IMR-90 (cell line): ENCODE measurements at regions not wholly inside any gene's neighbourhood (a gene's known extent, or its start where the extent isn't known, plus 50 kb on each side); places are given as distances from the start of the nearest gene placed in this dataset.

Experiments used
- ATAC-seq: fragments of 200-7000 bp; cut with Tn5 transposase; 2 replicates; pipeline ENCODE4 v1.9.1; 2020; ENCODE audit warnings: low read depth, mild to moderate bottlenecking, moderate library complexity
- BruUV-seq: library from RNA; stranded (reverse); fragments of 400-500 nt; replicated peaks from 2 replicates; lab custom pipeline; 2021; lab: Mats Ljungman, UMichigan
- CTCF ChIA-PET: fragments of 300-600 bp; formaldehyde crosslinking; extraction: SDS; loops from one replicate; lab custom pipeline; 2021; ENCODE audit warnings: antibody characterized with exemption; lab: Yijun Ruan, JAX
- POLR2A ChIA-PET: fragments of 300-600 bp; sonication (Branson Sonifier 250); formaldehyde crosslinking; loops from one replicate; lab custom pipeline; 2022; ENCODE audit warnings: antibody characterized with exemption; ENCODE audit not compliant: unreplicated experiment; lab: Charles Lee
- DNase-seq: peaks from one replicate; pipeline ENCODE4 v3.0.0; 2013
- H2AFZ ChIP-seq: replicated peaks from 2 replicates; pipeline ENCODE3; 2013; ENCODE audit warnings: low read length, mild to moderate bottlenecking; ENCODE audit not compliant: poor library complexity
- H2AK5ac ChIP-seq: 2 replicates; pipeline ENCODE4 v1.6.1; 2013; ENCODE audit warnings: low read depth, low read length, inconsistent platforms
- H2AK9ac ChIP-seq: replicated peaks from 2 replicates; pipeline ENCODE3; 2013; ENCODE audit warnings: mild to moderate bottlenecking, low read depth, low read length, moderate library complexity; ENCODE audit not compliant: poor library complexity
- H2BK120ac ChIP-seq: 2 replicates; pipeline ENCODE4 v1.6.1; 2013; ENCODE audit warnings: low read depth, low read length, inconsistent platforms
- H2BK15ac ChIP-seq: 3 replicates; pipeline ENCODE4 v1.6.1; 2013; ENCODE audit warnings: low read depth, low read length, inconsistent platforms
- H2BK20ac ChIP-seq: 2 replicates; pipeline ENCODE4 v1.6.1; 2013; ENCODE audit warnings: low read depth, mild to moderate bottlenecking, inconsistent platforms, low read length, moderate library complexity
- H2BK5ac ChIP-seq: 2 replicates; pipeline ENCODE4 v1.6.1; 2013; ENCODE audit warnings: mild to moderate bottlenecking, low read depth, low read length, inconsistent platforms; ENCODE audit not compliant: poor library complexity, severe bottlenecking
- H3K14ac ChIP-seq: replicated peaks from 2 replicates; pipeline ENCODE4 v1.6.1; 2013; ENCODE audit warnings: low read depth, low read length, inconsistent platforms
- H3K18ac ChIP-seq: 2 replicates; pipeline ENCODE4 v1.6.1; 2013; ENCODE audit warnings: low read depth, low read length, control low read depth
- H3K23ac ChIP-seq: 2 replicates; pipeline ENCODE4 v1.6.1; 2013; ENCODE audit warnings: low read depth, low read length, inconsistent platforms
- H3K27ac ChIP-seq: 2 replicates; pipeline ENCODE4 v1.5.1; 2013; ENCODE audit warnings: mild to moderate bottlenecking, control low read depth, low read length; ENCODE audit not compliant: insufficient read depth
- H3K27me3 ChIP-seq: 2 replicates; pipeline ENCODE4 v1.6.1; 2013; ENCODE audit warnings: low read length; ENCODE audit not compliant: control insufficient read depth, insufficient read depth
- H3K36me3 ChIP-seq: 2 replicates; pipeline ENCODE4 v1.6.1; 2013; ENCODE audit warnings: low read length, mixed read lengths; ENCODE audit not compliant: control insufficient read depth, insufficient read depth
- H3K4ac ChIP-seq: 2 replicates; pipeline ENCODE4 v1.6.1; 2013; ENCODE audit warnings: low read depth, low read length, inconsistent platforms
- H3K4me1 ChIP-seq: 2 replicates; pipeline ENCODE4 v1.6.1; 2013; ENCODE audit warnings: low read length, mixed read lengths; ENCODE audit not compliant: control insufficient read depth, insufficient read depth
- H3K4me2 ChIP-seq: 2 replicates; pipeline ENCODE4 v1.6.1; 2013; ENCODE audit warnings: low read depth, mild to moderate bottlenecking, control low read depth, low read length, moderate library complexity
- H3K4me3 ChIP-seq: 2 replicates; pipeline ENCODE4 v1.5.1; 2013; ENCODE audit warnings: low read depth, mild to moderate bottlenecking, control low read depth, low read length, moderate library complexity; ENCODE audit not compliant: insufficient read depth
- H3K56ac ChIP-seq: 2 replicates; pipeline ENCODE4 v1.6.1; 2013; ENCODE audit warnings: low read length, inconsistent platforms; ENCODE audit not compliant: insufficient read depth; ENCODE audit errors: extremely low read depth
- H3K79me1 ChIP-seq, 2 experiments: 2 replicates each; pipeline ENCODE4 v1.6.1; 2013; ENCODE audit warnings: low read length in 2 of 2, inconsistent platforms in 1 of 2, low read depth in 1 of 2
- H3K9ac ChIP-seq: 2 replicates; pipeline ENCODE4 v1.6.1; 2013; ENCODE audit warnings: low read depth, low read length, control low read depth
- H3K9me1 ChIP-seq: 2 replicates; pipeline ENCODE4 v1.6.1; 2013; ENCODE audit warnings: low read length, inconsistent platforms; ENCODE audit not compliant: insufficient read depth
- H3K9me3 ChIP-seq: 2 replicates; pipeline ENCODE4 v1.6.1; 2013; ENCODE audit warnings: low read length; ENCODE audit not compliant: control insufficient read depth, insufficient read depth
- H4K20me1 ChIP-seq: 2 replicates; pipeline ENCODE4 v1.6.1; 2013; ENCODE audit warnings: low read length, inconsistent platforms; ENCODE audit not compliant: insufficient read depth
- H4K5ac ChIP-seq: 2 replicates; pipeline ENCODE4 v1.6.1; 2013; ENCODE audit warnings: mild to moderate bottlenecking, low read depth, low read length, control low read depth
- H4K8ac ChIP-seq, 2 experiments: 2 replicates each; pipeline ENCODE4 v1.6.1; 2013; ENCODE audit warnings: low read depth in 2 of 2, low read length in 2 of 2, control low read depth in 1 of 2, inconsistent platforms in 1 of 2
- H4K91ac ChIP-seq: 2 replicates; pipeline ENCODE4 v1.6.1; 2013; ENCODE audit warnings: low read depth, low read length, inconsistent platforms; ENCODE audit not compliant: insufficient read depth
- BHLHE40 ChIP-seq: fragments of 150-350 bp; IDR thresholded peaks from 2 replicates; pipeline ENCODE4 v1.6.1; 2016; ENCODE audit warnings: mild to moderate bottlenecking, low read depth, low read length
- CEBPB ChIP-seq: IDR thresholded peaks from 2 replicates; pipeline ENCODE4 v1.6.1; 2012; ENCODE audit warnings: low read depth, low read length, improper control_type of control experiment
- MAFK ChIP-seq: IDR thresholded peaks from 2 replicates; pipeline ENCODE4 v1.6.1; 2012; ENCODE audit warnings: low read depth, low read length, improper control_type of control experiment
- MAZ ChIP-seq: IDR thresholded peaks from 2 replicates; pipeline ENCODE4 v1.6.1; 2012; ENCODE audit warnings: low read depth, mild to moderate bottlenecking, low read length, improper control_type of control experiment, moderate library complexity, borderline replicate concordance
- MXI1 ChIP-seq: IDR thresholded peaks from 2 replicates; pipeline ENCODE4 v1.6.1; 2012; ENCODE audit warnings: low read depth, mild to moderate bottlenecking, low read length, moderate library complexity, borderline replicate concordance
- NFE2L2 ChIP-seq: fragments of 150-350 bp; IDR thresholded peaks from 2 replicates; pipeline ENCODE4 v1.6.1; 2016; ENCODE audit warnings: low read depth, mild to moderate bottlenecking, low read length
- RCOR1 ChIP-seq: IDR thresholded peaks from 2 replicates; pipeline ENCODE4 v1.6.1; 2012; ENCODE audit warnings: mild to moderate bottlenecking, low read length, improper control_type of control experiment; ENCODE audit not compliant: insufficient replicate concordance
- WGBS, 2 experiments: methylation state at CpG; one replicate each; pipeline versions ENCODE4 v1.1.5 to v1.1.7; 2013; ENCODE audit warnings: missing lambda C conversion rate in 2 of 2; ENCODE audit not compliant: insufficient read length in 1 of 2; ENCODE audit errors: extremely low coverage in 2 of 2; 5-methylcytosine and 5-hydroxymethylcytosine counted together
- dilution Hi-C: fragments of 300-500 bp; cut with HindIII; formaldehyde crosslinking; loops from one replicate; pipeline ENCODE4 v1.14.3; 2018; ENCODE audit warnings: low sequenced_read_pairs; ENCODE audit not compliant: unreplicated experiment
- in situ Hi-C: fragments of 300-500 bp; cut with MboI; formaldehyde crosslinking; loops from 3 replicates; pipeline ENCODE4 v1.14.3; 2019; ENCODE audit warnings: low sequenced_read_pairs, inconsistent platforms, mixed read lengths
- intact Hi-C: fragments of 100-400 bp; cut with micrococcal nuclease; formaldehyde crosslinking; loops from 2 replicates; pipeline ENCODE4 v1.10.0; 2022
- TF ChIP-seq, protein P1 (sequence below): fragments of 150-350 bp; IDR thresholded peaks from 2 replicates; pipeline ENCODE4 v1.6.1; 2016; ENCODE audit warnings: low read depth, mild to moderate bottlenecking, low read length, moderate library complexity, borderline replicate concordance

GRCh38 chr2:60383401-60384143 is 169.9 kb downstream of the BCL11A start:
- BruUV-seq, result no TSS peak
- H4K5ac ChIP-seq, result no peak overlapping the region
- H3K79me1 ChIP-seq, result no peaks in the 10 kb centered on the region
- POLR2A ChIA-PET, result no interaction called here
- no peak overlapping the region for H3K56ac ChIP-seq
- intact Hi-C loops, result no loop called here
- TF ChIP-seq RCOR1 (no peak), MAZ (no peak), BHLHE40 (no peak), MAFK (no peak), MXI1 (no peak), NFE2L2 (no peak), CEBPB (no peak)
- TF ChIP-seq, protein P1, sequence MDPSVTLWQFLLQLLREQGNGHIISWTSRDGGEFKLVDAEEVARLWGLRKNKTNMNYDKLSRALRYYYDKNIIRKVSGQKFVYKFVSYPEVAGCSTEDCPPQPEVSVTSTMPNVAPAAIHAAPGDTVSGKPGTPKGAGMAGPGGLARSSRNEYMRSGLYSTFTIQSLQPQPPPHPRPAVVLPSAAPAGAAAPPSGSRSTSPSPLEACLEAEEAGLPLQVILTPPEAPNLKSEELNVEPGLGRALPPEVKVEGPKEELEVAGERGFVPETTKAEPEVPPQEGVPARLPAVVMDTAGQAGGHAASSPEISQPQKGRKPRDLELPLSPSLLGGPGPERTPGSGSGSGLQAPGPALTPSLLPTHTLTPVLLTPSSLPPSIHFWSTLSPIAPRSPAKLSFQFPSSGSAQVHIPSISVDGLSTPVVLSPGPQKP, result no peak
- H3K9ac ChIP-seq, result no peak overlapping the region
- H3K9me3 ChIP-seq, result no peaks in the 10 kb centered on the region
- no peaks in the 10 kb centered on the region for H4K20me1 ChIP-seq
- no peak overlapping the region for H2BK20ac ChIP-seq
- no peak overlapping the region for H3K27ac ChIP-seq
- no peaks in the 10 kb centered on the region for H3K4me1 ChIP-seq
- no peak overlapping the region for H3K4ac ChIP-seq
- in situ Hi-C loops, result no loop called here
- H2BK15ac ChIP-seq, result no peak overlapping the region
- H3K14ac ChIP-seq, result no peak overlapping the region
- H2AK5ac ChIP-seq, result no peak overlapping the region
- no peak overlapping the region for H2AFZ ChIP-seq
- dilution Hi-C loops, result no loop called here
- no peak overlapping the region for H2BK120ac ChIP-seq
- H2AK9ac ChIP-seq, result no peak overlapping the region
- CTCF ChIA-PET, result no interaction called here
- H2BK5ac ChIP-seq, result no peak overlapping the region
- H3K9me1 ChIP-seq, result no peaks in the 10 kb centered on the region
- H4K8ac ChIP-seq, result no peak overlapping the region
- no CpG with 5 or more reads among the region's 6 CpGs for WGBS, 2 experiments
- no peak overlapping the region for H3K4me2 ChIP-seq
- H4K91ac ChIP-seq, result no peak overlapping the region
- H3K27me3 ChIP-seq, result no peaks in the 10 kb centered on the region
- DNase-seq, result no peak
- H3K36me3 ChIP-seq, result no peaks in the 10 kb centered on the region
- H3K4me3 ChIP-seq, result no peak overlapping the region
- H3K18ac ChIP-seq, result no peak overlapping the region
- ATAC-seq, result no peak
- no peak overlapping the region for H3K23ac ChIP-seq
